Activated CD4-positive, alpha-beta T cell treated with anti-CD3 and anti-CD28 coated beads for 36 hours (primary cell): ENCODE measurements at regions not wholly inside any gene's neighbourhood (a gene's known extent, or its start where the extent isn't known, plus 50 kb on each side); places are given as distances from the start of the nearest gene placed in this dataset.

Experiments used
- ATAC-seq: fragments of 200-7000 bp; cut with Tn5 transposase; one replicate; pipeline ENCODE4 v1.10.0; 2021; ENCODE audit warnings: mild to moderate bottlenecking, moderate library complexity
- CTCF ChIA-PET: fragments of 350-600 bp; sonication (Branson Sonifier 250); formaldehyde crosslinking; loops from one replicate; lab custom pipeline; 2021; ENCODE audit warnings: antibody characterized with exemption; lab: Charles Lee
- POLR2A ChIA-PET: fragments of 350-600 bp; sonication (Branson Sonifier 250); formaldehyde crosslinking; loops from one replicate; lab custom pipeline; 2021; ENCODE audit warnings: antibody characterized with exemption, inconsistent platforms; lab: Charles Lee
- DNase-seq: peaks from one replicate; pipeline ENCODE4 v3.0.0-alpha.2; 2020
- H3K27ac Mint-ChIP-seq: one replicate; pipeline ENCODE4 v1.8.0; 2021; ENCODE audit warnings: mixed read lengths
- H3K27me3 Mint-ChIP-seq: one replicate; pipeline ENCODE4 v1.8.0; 2021; ENCODE audit warnings: mixed read lengths
- H3K36me3 Mint-ChIP-seq: one replicate; pipeline ENCODE4 v1.8.0; 2021; ENCODE audit warnings: low read depth, mixed read lengths
- H3K4me1 Mint-ChIP-seq: one replicate; pipeline ENCODE4 v1.8.0; 2021; ENCODE audit warnings: mixed read lengths
- H3K4me3 Mint-ChIP-seq: one replicate; pipeline ENCODE4 v1.8.0; 2021; ENCODE audit warnings: mild to moderate bottlenecking, moderate library complexity, mixed read lengths
- H3K9me3 Mint-ChIP-seq: one replicate; pipeline ENCODE4 v1.8.0; 2021; ENCODE audit warnings: low read depth, mixed read lengths
- intact Hi-C, 2 experiments: fragments of 100-400 bp; cut with DNase I in 1 of 2; cut with micrococcal nuclease in 1 of 2; formaldehyde crosslinking; loops; one replicate each; pipeline versions ENCODE4 v1.14.2 to v1.15.1; 2022 to 2024; cut with DNase I, micrococcal nuclease

DNA sequence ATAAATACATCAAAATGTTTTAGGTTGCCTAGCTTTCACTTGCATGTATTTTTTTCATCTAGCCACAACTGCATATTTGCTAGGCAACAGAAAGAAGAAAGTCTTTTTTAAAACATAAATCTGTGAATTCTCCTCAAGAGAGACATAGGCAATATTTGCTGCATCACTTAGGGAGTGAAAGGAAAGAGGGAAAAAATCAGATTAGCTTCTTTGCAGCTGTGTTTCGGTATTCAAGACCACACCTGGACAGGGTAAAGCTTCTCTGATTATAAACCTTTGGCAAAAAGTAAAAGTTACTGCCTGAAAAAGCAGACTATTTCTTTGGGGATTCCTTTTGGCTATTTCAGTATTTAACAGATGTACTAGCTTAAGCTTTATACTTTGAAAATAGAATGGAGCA is 280.9 kb upstream of the ZSWIM2 start:
- intact Hi-C loops, result no loop called here

DNA sequence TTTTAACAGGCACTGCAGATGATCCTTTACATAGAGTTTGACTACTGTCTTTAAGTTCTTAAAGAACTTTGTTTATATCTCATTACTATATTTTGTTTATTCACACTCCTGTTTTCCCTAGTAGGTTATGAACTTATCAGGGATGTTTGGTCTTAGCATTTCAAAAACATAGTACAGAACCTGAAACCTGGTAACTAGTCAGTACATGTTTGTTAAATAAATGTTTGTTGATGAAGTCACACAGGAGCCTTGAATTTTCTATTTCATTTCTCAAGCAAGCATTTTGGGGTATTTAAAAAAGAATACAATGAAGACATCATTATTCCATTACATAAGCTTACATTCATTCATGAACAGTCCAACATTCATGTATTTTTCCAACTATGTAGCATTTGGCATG is 280.3 kb upstream of the ZSWIM2 start:
- H3K27me3 Mint-ChIP-seq, result no peaks in the 10 kb centered on the region
- intact Hi-C loops, result no loop called here
- H3K36me3 Mint-ChIP-seq, result no peaks in the 10 kb centered on the region
- no peaks in the 10 kb centered on the region for H3K4me1 Mint-ChIP-seq
- DNase-seq (no peak), ATAC-seq (no peak)
- ChIA-PET CTCF (no interaction called here), POLR2A (no interaction called here)
- H3K9me3 Mint-ChIP-seq, result no peaks in the 10 kb centered on the region
- no peak overlapping the region for H3K27ac Mint-ChIP-seq
- H3K4me3 Mint-ChIP-seq, result no peak overlapping the region

More for the DNA sequence above, 280.9 kb upstream of the ZSWIM2 start:
- no peaks in the 10 kb centered on the region for H3K4me1 Mint-ChIP-seq
- CTCF ChIA-PET, result no interaction called here
- H3K9me3 Mint-ChIP-seq, result no peaks in the 10 kb centered on the region
- DNase-seq (no peak), ATAC-seq (no peak)
- no peaks in the 10 kb centered on the region for H3K36me3 Mint-ChIP-seq
- H3K4me3 Mint-ChIP-seq, result no peak overlapping the region
- no peak overlapping the region for H3K27ac Mint-ChIP-seq
- H3K27me3 Mint-ChIP-seq, result no peaks in the 10 kb centered on the region
- POLR2A ChIA-PET, result no interaction called here

DNA sequence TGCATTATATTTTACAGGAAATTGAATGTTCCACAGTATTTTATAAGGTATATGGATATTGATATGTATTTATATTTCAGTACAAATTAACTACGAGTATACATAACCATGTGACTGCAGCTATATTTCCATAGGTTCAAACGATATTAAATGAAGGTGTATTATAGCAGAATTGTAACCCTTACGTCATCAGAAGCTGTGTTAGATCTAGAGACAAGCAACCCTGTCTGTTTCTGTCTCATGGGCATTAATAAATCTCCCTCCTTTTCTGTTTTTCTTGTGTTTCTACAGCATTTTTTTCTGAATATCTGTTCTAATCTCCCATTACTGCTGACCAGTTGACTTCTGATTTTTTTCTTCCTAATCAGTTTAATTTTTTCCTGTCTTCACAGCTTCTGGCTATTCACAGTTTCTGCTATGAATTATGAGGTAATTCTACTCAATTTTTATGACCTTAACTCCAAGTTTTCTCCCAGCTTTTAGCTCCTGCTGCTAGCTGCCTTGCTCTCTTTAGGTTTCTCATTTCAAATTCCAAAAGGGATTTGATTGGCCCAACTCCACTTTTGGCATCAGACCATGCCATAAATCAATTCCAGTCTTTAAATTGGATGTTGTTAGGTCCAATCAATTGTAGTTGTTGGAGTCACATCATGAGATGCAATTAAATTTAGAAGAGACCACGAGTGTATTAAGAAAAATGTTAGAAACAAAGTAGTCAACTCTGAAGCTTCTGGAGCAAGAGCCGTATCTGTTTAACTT is 277.5 kb upstream of the ZSWIM2 start:
- ATAC-seq (no peak), DNase-seq (no peak)
- no peak overlapping the region for H3K4me3 Mint-ChIP-seq
- intact Hi-C loops, result no loop called here
- no peaks in the 10 kb centered on the region for H3K9me3 Mint-ChIP-seq
- ChIA-PET CTCF (no interaction called here), POLR2A (no interaction called here)
- H3K27ac Mint-ChIP-seq, result no peak overlapping the region
- H3K36me3 Mint-ChIP-seq, result no peaks in the 10 kb centered on the region
- H3K4me1 Mint-ChIP-seq, result no peaks in the 10 kb centered on the region
- no peaks in the 10 kb centered on the region for H3K27me3 Mint-ChIP-seq

DNA sequence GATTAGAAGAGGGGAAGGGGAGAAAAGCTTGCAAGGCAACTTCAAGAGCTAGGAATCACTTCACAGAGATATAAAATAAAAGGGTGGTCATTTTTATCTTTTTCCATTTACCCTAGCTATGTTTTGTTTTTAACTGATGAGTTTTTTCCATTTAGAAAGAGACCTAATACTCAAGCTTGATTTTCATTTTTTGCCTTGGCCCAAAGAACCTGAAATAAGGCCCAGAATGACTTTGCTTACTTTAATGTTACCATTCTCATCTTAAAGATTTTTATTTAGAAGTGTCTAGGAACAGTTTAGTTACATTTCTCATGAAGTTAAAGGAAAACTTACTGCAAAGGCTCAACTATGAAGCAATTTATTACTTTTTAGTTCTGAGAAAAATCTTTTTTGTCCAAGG is 276.3 kb upstream of the ZSWIM2 start:
- POLR2A ChIA-PET, result no interaction called here
- H3K4me3 Mint-ChIP-seq, result no peak overlapping the region
- CTCF ChIA-PET, result no interaction called here
- intact Hi-C loops, result no loop called here
- ATAC-seq, result no peak
- H3K4me1 Mint-ChIP-seq, result no peaks in the 10 kb centered on the region
- DNase-seq, result no peak
- H3K9me3 Mint-ChIP-seq, result no peaks in the 10 kb centered on the region
- no peaks in the 10 kb centered on the region for H3K27me3 Mint-ChIP-seq
- H3K27ac Mint-ChIP-seq, result no peak overlapping the region
- no peaks in the 10 kb centered on the region for H3K36me3 Mint-ChIP-seq

DNA sequence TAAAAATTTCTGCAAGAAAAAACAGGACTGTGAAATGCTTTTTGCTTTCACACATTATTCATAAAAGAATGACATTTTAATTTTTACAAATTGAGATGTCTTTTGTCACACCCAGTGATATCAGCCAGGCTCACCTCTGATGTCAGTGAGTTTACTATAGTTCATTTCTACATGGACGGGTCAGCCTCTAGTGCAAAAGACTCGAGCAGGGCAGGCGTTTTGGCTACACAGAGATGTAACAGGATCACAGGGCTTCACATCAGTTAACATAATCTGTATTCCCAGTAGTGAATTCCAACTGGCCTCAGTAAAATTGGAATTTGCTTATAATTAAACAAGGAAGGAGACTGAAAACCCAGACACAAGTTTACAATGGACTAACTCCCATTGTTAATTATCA is 275.6 kb upstream of the ZSWIM2 start:
- POLR2A ChIA-PET, result no interaction called here
- ATAC-seq (no peak), DNase-seq (no peak)
- no peak overlapping the region for H3K4me3 Mint-ChIP-seq
- intact Hi-C loops, result no loop called here
- H3K27me3 Mint-ChIP-seq, result no peaks in the 10 kb centered on the region
- H3K9me3 Mint-ChIP-seq, result no peaks in the 10 kb centered on the region
- no peak overlapping the region for H3K27ac Mint-ChIP-seq
- no peaks in the 10 kb centered on the region for H3K36me3 Mint-ChIP-seq
- CTCF ChIA-PET, result no interaction called here
- no peaks in the 10 kb centered on the region for H3K4me1 Mint-ChIP-seq

DNA sequence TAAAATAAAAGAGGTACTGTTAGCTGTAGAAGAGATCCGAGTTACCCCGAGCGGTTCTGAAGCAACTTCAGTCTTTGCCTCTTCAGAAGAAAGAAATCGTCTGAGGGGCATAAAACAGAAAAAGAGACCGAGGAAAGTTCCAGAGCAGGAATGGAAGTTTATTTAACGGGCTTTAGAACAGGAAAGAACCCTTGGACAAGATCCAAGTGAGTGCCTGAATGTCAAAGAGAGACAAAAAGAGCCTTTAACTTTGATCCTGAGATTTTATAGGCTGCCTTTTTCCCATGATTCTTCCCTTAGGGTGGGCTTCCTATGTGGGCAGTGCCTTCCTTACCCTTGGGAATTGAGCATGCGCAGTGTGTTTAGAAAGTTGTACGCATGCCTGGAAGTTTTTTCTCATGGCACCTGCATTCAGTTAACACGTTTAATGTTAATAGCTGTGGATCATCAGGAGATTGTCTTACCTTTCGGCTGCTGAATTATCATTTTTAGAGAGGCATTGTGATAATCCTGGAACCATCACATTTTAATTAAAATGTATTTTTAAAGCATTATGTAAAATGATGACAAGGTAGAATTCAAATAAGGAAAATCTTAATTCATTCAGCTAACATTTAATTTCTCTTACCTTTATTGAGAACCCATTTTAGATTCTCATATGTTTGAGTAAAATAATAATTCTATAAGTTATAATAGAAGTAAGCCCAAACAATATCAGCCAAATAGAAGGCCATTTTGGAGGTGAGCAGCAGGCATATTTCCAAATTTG is 269.5 kb upstream of the ZSWIM2 start:
- POLR2A ChIA-PET, result no interaction called here
- no peak for DNase-seq
- no peaks in the 10 kb centered on the region for H3K4me1 Mint-ChIP-seq
- no peak overlapping the region for H3K4me3 Mint-ChIP-seq
- no peaks in the 10 kb centered on the region for H3K9me3 Mint-ChIP-seq
- H3K27ac Mint-ChIP-seq, result no peak overlapping the region
- intact Hi-C loops, result no loop called here
- no peaks in the 10 kb centered on the region for H3K27me3 Mint-ChIP-seq
- ATAC-seq, result no peak
- no peaks in the 10 kb centered on the region for H3K36me3 Mint-ChIP-seq
- CTCF ChIA-PET, result no interaction called here

DNA sequence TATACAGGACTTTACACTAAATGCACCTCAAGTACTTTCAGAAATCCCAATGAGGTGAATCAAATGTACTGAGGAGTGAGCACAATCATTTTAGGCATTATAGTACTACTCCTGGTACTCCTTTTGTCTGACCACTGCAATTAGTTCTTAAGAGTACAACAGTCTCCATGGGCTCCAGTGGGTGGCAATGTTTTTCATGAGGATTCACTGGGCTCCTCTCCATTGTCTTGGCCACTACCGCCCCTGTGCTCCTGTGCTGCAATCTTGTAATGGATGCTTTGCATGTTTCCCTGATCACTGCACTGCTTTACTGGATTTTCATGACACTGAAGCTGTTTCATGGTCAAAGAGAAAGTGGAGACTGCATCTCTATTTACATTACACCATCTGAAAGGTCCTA is 268.5 kb upstream of the ZSWIM2 start:
- Mint-ChIP-seq H3K27me3 (no peaks in the 10 kb centered on the region), H3K27ac (no peak overlapping the region), H3K9me3 (no peaks in the 10 kb centered on the region), H3K36me3 (no peaks in the 10 kb centered on the region), H3K4me3 (no peak overlapping the region), H3K4me1 (no peaks in the 10 kb centered on the region)
- POLR2A ChIA-PET, result no interaction called here
- DNase-seq (no peak), ATAC-seq (no peak)
- CTCF ChIA-PET, result interaction anchor here (0.6 kb wide), 1 partner anchor 1721 kb away, joined by 3 read pairs; no protein-coding TSS in a partner anchor
- intact Hi-C loops, result no loop called here

DNA sequence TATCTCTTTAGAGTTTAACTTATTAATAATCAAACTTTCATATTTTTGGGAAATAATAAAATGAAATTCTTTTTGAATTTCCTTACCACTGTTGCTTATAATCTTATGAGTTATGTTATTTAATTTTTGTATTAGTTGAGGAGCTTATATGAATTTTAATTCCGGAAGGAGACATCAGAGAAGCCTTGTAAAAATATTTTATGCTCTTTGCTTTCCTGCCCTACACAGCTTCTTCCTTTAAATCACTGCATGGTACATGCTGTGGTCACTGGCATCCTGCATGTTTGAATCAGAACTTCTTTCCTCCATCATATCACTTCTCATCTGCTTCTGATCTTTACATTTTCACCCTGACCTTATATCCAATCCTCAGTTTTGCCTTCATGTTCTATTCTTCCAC is 266.7 kb upstream of the ZSWIM2 start:
- CTCF ChIA-PET, result no interaction called here
- ATAC-seq (no peak), DNase-seq (no peak)
- no peaks in the 10 kb centered on the region for H3K4me1 Mint-ChIP-seq
- H3K9me3 Mint-ChIP-seq, result no peaks in the 10 kb centered on the region
- POLR2A ChIA-PET, result no interaction called here
- intact Hi-C loops, result no loop called here
- H3K27ac Mint-ChIP-seq, result no peak overlapping the region
- no peaks in the 10 kb centered on the region for H3K36me3 Mint-ChIP-seq
- H3K4me3 Mint-ChIP-seq, result no peak overlapping the region
- H3K27me3 Mint-ChIP-seq, result no peaks in the 10 kb centered on the region

DNA sequence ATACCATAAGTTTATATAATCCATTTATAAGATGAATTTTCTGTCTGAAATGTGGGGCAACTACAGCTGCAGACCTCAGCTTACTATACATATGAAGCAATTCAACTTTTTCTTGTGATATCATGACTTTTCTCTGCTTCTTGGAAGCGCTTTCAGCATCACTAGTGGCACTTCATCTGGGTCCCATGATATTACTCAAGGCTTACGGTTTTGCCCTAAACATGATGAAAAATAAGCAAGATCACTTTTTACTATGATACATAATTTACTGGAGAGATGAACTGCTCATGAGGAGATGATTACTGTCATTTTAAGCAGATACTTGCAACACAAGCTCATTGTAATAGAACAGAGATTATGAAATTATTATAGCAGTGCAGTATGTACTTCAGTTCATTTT is 258.0 kb upstream of the ZSWIM2 start:
- Mint-ChIP-seq H3K9me3 (no peaks in the 10 kb centered on the region), H3K36me3 (no peaks in the 10 kb centered on the region), H3K4me3 (no peak overlapping the region), H3K27me3 (no peaks in the 10 kb centered on the region), H3K4me1 (no peaks in the 10 kb centered on the region), H3K27ac (no peak overlapping the region)
- ChIA-PET CTCF (no interaction called here), POLR2A (no interaction called here)
- no peak for ATAC-seq
- intact Hi-C loops, result no loop called here
- no peak for DNase-seq

DNA sequence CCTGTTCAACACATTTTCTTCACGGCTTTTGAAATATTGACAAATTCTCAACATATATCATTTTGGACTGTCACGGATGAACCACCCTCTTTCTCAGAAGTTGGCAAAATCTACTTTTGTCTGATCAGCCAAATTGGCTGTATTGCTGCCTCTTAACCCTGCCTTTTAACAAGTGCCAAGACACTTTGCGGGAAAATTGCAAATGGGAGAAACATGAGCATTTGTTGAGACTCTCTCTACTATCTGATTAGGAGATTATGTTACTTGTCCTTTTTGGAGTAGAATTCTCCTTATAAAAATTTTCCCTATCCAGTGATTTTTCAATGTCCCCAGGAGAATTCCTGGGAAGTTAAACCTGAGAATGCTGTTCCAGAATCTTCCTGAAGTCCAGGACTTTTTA is 256.2 kb upstream of the ZSWIM2 start:
- ChIA-PET CTCF (interaction anchor here (0.8 kb wide), 1 partner anchor 269 kb away, joined by 5 read pairs; no protein-coding TSS in a partner anchor), POLR2A (no interaction called here)
- Mint-ChIP-seq H3K9me3 (no peaks in the 10 kb centered on the region), H3K4me1 (no peaks in the 10 kb centered on the region), H3K27me3 (no peaks in the 10 kb centered on the region), H3K27ac (no peak overlapping the region), H3K4me3 (no peak overlapping the region), H3K36me3 (no peaks in the 10 kb centered on the region)
- no peak for DNase-seq
- no peak for ATAC-seq
- intact Hi-C loops, result no loop called here

DNA sequence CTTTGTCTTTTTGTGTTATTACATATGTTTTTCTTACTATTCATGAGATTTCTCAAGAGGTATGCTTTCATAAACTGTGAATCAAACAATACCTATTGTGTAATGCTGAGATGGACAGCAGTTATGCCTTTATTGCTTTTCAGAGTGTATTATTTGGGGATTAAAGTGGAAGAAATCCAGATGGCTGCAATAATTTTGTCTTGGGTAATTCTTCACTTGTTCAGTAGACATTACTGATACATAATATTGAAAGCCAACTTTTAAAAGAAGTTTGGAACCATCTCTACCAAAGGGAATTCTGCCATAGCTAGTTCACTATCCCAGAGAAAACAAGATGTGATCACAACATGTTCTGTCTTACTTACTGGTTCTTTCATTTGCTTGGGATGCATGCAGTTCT is 253.4 kb upstream of the ZSWIM2 start:
- no peaks in the 10 kb centered on the region for H3K27me3 Mint-ChIP-seq
- ATAC-seq, result no peak
- DNase-seq, result no peak
- intact Hi-C loops, result no loop called here
- no peak overlapping the region for H3K4me3 Mint-ChIP-seq
- no peaks in the 10 kb centered on the region for H3K36me3 Mint-ChIP-seq
- H3K27ac Mint-ChIP-seq, result no peak overlapping the region
- H3K4me1 Mint-ChIP-seq, result no peaks in the 10 kb centered on the region
- H3K9me3 Mint-ChIP-seq, result no peaks in the 10 kb centered on the region
- ChIA-PET CTCF (no interaction called here), POLR2A (no interaction called here)

DNA sequence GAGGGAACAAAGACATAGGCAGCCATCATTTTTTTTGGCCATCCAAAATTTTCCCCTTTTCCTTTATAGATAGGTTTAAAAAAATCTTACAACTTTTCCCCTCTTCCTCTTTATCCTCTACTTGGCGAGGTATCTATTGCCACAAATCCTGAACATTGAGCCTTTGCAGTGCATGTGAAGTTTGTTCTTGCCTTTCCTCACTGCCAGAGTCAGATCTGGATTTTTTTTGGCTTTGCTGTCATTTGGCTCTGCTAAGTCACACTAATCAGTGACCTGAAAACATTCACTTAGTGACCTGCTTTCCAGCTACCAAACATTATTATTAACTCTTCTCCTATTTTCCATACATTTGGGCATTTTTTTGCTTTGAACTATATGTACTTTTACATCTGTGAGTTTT is 249.2 kb upstream of the ZSWIM2 start:
- Mint-ChIP-seq H3K27ac (no peak overlapping the region), H3K9me3 (no peaks in the 10 kb centered on the region), H3K27me3 (no peaks in the 10 kb centered on the region), H3K36me3 (no peaks in the 10 kb centered on the region), H3K4me1 (no peaks in the 10 kb centered on the region), H3K4me3 (no peak overlapping the region)
- POLR2A ChIA-PET, result no interaction called here
- ATAC-seq, result no peak
- CTCF ChIA-PET, result no interaction called here
- DNase-seq, result no peak
- intact Hi-C loops, result no loop called here
